Mucosa of descending colon (tissue), 3 donors: ENCODE measurements at regions not wholly inside any gene's neighbourhood (a gene's known extent, or its start where the extent isn't known, plus 50 kb on each side); places are given as distances from the start of the nearest gene placed in this dataset.
A peak's percentile ranks its signal among the peaks of the same experiment; 100 is the strongest.

ENCODE experiments used
- ATAC-seq: fragments of 200-7000 bp; cut with Tn5 transposase; one replicate; pipeline ENCODE4 v1.9.1; 2020; ENCODE audit warnings: mild to moderate bottlenecking, moderate library complexity
- DNase-seq, 3 donors: peaks; one replicate each; pipeline ENCODE4 v3.0.0-alpha.2; 2020
- H3K36me3 ChIP-seq: fragments of 200-600 bp; one replicate; pipeline ENCODE4 v1.8.0; 2021; ENCODE audit warnings: low read depth, mild to moderate bottlenecking
- H3K4me1 ChIP-seq: fragments of 200-600 bp; one replicate; pipeline ENCODE4 v1.8.0; 2021; ENCODE audit warnings: low read depth, mild to moderate bottlenecking
- H3K4me3 ChIP-seq: fragments of 200-600 bp; one replicate; pipeline ENCODE4 v1.8.0; 2021; ENCODE audit warnings: mild to moderate bottlenecking
- H3K9me3 ChIP-seq: fragments of 200-600 bp; one replicate; pipeline ENCODE4 v1.8.0; 2021; ENCODE audit warnings: mild to moderate bottlenecking
- intact Hi-C, 2 donors: fragments of 100-400 bp; cut with DNase I in 1 of 2; cut with micrococcal nuclease in 1 of 2; formaldehyde crosslinking; loops; one replicate each; pipeline versions ENCODE4 v1.11.0 to v1.11.1; 2022; cut with DNase I, micrococcal nuclease
- TF ChIP-seq, protein P1 (sequence below): fragments of 200-600 bp; IDR thresholded peaks from one replicate; pipeline ENCODE4 v1.8.0; 2022; ENCODE audit warnings: antibody characterized with exemption, mild to moderate bottlenecking
- donor health status: DM: no; HTN: no; CAD: no; lungs with moderate emphysema.
- donor health status: DM: no; HTN: no; CAD: no.
- donor health status: DM: no; HTN: yes; CAD: no.

DNA sequence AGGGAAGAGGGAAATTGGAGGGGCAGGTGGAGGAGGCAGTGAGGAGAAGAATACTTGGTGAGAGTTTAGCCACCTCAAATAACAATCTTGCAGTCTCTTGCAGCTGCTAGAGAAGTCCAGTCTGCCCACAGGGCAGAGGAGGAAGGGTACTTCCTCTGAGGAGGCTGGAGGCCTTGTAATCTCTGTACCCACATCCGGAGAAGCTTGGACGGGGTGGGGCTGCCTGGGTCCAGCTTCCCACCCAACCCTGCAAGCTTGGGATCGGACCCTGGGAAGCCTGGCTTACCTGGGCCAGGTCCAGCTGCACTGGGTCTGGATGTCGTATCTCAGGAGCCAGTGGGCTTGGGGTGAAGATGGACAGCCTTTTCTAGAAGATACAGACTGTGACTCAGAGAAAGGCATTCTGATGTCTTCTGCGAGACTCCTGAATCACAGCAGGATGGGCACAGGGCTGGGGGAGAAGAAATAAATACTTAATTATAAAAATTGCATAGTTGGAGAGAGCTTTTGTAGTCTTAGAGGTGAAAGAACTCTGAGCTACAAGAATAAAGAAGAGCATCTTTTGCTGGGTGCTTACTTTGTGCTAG is 111.8 kb upstream of the JUN start:
- no peaks in the 10 kb centered on the region for H3K36me3 ChIP-seq
- no peaks in the 10 kb centered on the region for H3K9me3 ChIP-seq
- DNase-seq, result peak in 1 of 3 donors; percentile 46
- no peak overlapping the region for H3K4me3 ChIP-seq
- intact Hi-C loops, result loop anchor here in 1 of 2 donors (5.0 kb wide), 1 partner anchor 113 kb away; the partner anchor contains the start of gene JUN
- no peak for ATAC-seq
- TF ChIP-seq, protein P1, sequence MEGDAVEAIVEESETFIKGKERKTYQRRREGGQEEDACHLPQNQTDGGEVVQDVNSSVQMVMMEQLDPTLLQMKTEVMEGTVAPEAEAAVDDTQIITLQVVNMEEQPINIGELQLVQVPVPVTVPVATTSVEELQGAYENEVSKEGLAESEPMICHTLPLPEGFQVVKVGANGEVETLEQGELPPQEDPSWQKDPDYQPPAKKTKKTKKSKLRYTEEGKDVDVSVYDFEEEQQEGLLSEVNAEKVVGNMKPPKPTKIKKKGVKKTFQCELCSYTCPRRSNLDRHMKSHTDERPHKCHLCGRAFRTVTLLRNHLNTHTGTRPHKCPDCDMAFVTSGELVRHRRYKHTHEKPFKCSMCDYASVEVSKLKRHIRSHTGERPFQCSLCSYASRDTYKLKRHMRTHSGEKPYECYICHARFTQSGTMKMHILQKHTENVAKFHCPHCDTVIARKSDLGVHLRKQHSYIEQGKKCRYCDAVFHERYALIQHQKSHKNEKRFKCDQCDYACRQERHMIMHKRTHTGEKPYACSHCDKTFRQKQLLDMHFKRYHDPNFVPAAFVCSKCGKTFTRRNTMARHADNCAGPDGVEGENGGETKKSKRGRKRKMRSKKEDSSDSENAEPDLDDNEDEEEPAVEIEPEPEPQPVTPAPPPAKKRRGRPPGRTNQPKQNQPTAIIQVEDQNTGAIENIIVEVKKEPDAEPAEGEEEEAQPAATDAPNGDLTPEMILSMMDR, result no peak
- H3K4me1 ChIP-seq, result peaks cover 70% of the 10 kb centered on the region

DNA sequence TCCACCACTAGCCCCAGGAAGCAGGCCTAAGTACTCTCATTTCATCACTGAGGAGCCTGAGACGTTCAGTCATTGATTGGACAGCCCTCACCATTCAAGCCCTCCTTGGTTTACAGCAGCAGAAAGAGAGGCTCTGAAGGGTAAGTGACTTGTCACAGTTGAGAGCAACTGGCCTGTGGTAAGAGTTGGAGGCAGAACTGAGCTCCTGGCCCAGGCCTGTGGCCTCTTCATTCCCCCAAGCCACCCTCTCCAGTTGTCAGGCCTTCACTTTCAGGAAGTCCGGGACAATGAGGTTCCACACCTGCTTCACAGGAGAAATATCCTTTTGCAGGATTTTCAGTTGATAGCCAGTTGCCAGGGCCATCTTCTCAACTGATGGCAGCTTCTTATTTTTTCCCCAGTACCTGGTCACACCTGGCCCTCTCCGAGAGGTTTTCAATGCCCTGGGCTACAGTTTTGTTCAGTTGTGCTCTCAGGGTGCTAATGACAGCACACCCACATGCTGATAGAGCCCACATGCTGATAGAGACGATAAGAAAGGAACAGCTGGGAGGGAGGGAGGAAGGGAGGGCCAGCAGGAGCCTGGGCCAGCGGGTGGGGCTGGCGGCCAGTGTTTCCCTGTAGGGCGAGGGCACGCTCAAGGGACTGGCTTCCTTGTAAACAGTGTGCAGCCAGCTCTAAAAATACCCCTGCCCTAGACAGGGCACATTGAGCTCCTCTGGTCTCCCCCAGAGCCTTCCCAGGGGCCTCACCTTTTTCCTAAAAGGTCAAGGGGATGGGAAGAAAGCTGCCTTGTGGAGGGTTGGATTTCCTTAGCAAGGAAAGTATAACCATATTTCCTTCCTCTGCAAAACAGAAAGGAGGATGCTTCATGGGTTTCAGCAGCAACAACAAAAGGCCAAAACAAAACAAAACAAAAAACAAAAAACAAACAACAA is 112.7 kb upstream of the JUN start:
- peak; percentile 89 to 92 (median 89) for DNase-seq
- intact Hi-C loops, result loop anchor here in 1 of 2 donors (5.0 kb wide), 1 partner anchor 114 kb away; the partner anchor contains the start of gene JUN
- peak; percentile 84 for ATAC-seq
- TF ChIP-seq, protein P1, result no peak
- Histone ChIP-seq H3K4me1 (peaks cover 77% of the 10 kb centered on the region), H3K4me3 (no peak overlapping the region), H3K9me3 (no peaks in the 10 kb centered on the region), H3K36me3 (no peaks in the 10 kb centered on the region)

DNA sequence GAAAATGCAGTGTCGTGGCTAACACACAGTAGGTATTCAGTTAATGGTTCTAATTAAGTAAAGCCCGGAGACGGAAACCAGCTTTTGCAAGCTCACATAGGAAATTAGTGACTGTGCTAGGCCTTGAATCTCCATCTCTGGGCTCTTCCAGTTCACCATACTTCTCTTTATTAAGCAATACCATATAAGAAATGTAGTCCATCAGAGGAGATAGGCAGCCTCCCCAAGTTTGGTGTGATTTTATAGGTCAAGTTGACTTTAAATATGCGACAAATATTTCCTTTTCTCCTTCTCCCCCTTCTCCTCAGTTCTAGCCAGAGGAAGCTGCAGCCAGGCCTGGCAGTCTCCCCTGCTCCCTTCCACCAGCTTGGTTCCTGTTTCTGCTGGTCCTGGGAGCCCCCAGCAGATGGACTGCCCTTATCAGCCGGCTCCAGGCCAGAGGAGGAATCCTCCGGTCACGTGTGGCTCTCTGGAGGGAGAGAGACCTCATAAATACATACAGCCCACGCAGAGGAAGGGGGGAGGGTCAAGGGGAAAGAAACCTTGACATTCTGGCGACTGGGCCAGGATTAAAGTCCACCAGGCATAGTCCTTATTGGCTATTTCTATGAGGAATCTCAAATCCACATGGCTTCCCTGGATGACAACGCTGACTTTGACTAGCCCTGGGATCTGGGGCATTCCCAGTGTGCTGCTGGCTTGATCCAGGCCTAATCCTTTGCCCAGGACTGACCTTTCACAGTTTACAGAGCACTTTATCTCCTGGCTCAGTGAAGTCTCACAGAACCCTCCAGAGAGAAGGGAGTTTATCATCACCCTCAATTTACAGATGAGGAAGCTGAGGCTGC is 115.1 kb upstream of the JUN start:
- ATAC-seq (peak; percentile 2), DNase-seq (peak; percentile 63 to 71 (median 69))
- intact Hi-C loops, result loop anchor here in 1 of 2 donors (5.0 kb wide), 1 partner anchor 117 kb away; the partner anchor contains the start of gene JUN
- Histone ChIP-seq H3K36me3 (no peaks in the 10 kb centered on the region), H3K4me3 (no peak overlapping the region), H3K9me3 (no peaks in the 10 kb centered on the region), H3K4me1 (peaks cover 71% of the 10 kb centered on the region)
- TF ChIP-seq, protein P1, result no peak

DNA sequence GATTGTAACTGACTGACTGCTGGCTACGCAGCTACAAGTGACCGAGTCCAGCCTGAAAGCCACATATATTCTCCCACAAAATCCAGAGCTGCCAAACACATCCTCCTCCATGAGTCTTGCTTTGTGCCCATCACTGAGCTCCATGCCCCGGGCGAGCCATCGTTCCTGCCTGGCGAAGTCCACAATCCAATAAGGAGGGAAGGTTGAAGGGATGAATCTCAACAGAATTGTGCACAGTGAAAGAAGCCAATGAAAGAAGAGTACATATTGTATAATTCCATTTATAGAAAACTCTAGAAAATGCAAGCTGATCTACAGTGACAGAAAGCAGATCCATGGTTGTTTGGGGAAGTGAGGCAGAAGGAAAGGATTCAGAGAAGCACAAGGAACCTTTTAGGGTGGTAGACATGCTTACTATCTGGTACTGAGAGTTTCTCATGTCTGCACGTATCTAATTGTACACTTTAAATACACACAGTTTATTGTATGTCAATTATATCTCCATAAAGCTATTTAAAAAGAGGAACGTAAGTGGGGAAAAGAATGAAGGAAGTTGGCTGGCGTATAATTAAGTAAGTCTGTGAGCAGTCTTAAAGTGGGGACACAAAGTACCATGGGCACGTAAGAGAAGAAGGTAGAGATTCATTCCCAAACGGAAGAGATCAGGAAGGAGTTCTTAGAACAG is 115.9 kb upstream of the JUN start:
- ATAC-seq (peak; percentile 25), DNase-seq (no peak)
- H3K4me3 ChIP-seq, result no peak overlapping the region
- TF ChIP-seq, protein P1, result no peak
- intact Hi-C loops, result loop anchor here (5.0 to 10.0 kb wide), 2 partner anchors 115 to 117 kb away; partner anchors contain the start of gene JUN (in 2 of the 2)
- no peaks in the 10 kb centered on the region for H3K36me3 ChIP-seq
- no peaks in the 10 kb centered on the region for H3K9me3 ChIP-seq
- H3K4me1 ChIP-seq, result peaks cover 64% of the 10 kb centered on the region

DNA sequence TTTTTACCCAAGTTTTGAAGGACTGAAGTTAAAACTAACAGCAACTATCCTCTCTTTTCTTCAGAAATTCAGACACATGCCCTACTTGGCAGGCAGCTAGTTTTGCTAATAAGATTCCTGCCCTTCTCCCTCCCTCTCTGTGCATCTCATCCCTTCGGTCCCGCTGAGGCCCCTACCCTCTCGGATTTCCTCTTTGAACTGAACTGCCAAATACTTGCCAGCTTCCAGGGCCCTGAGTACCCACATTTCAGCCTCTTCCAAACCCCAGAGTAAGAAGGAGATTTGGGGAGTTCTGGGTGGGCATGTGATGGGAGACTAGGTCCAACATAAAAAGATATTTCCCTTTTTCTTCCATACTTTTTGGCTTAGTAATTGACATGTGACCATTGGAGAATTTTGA is 116.5 kb upstream of the JUN start:
- DNase-seq (no peak), ATAC-seq (no peak)
- Histone ChIP-seq H3K4me1 (peaks cover 57% of the 10 kb centered on the region), H3K4me3 (no peak overlapping the region), H3K9me3 (no peaks in the 10 kb centered on the region), H3K36me3 (no peaks in the 10 kb centered on the region)
- TF ChIP-seq, protein P1, result no peak
- intact Hi-C loops, result loop anchor here in 1 of 2 donors (10.0 kb wide), 1 partner anchor 116 kb away; the partner anchor contains the start of gene JUN
